PFSK-1 (cell line): ENCODE measurements at regions not wholly inside any gene's neighbourhood (a gene's known extent, or its start where the extent isn't known, plus 50 kb on each side); places are given as distances from the start of the nearest gene placed in this dataset.

ENCODE experiments used
- FOXP2 ChIP-seq: optimal IDR thresholded peaks from 2 replicates; pipeline ENCODE3; 2011; ENCODE audit warnings: borderline replicate concordance, control low read depth, inconsistent platforms; ENCODE audit not compliant: insufficient read depth; ENCODE audit errors: extremely low read length, extremely low read depth
- POLR2AphosphoS5 ChIP-seq: IDR thresholded peaks from 2 replicates; pipeline ENCODE4 v1.6.1; 2012; ENCODE audit warnings: low read depth, mild to moderate bottlenecking, control low read depth, low read length, moderate library complexity
- REST ChIP-seq, 2 experiments: IDR thresholded peaks; 2 replicates each; pipeline versions ENCODE4 v1.6.1 to v1.8.0; 2011 to 2012; ENCODE audit warnings: low read depth in 2 of 2, low read length in 2 of 2, control low read depth in 1 of 2, inconsistent platforms in 1 of 2, mild to moderate bottlenecking in 1 of 2, moderate library complexity in 1 of 2; ENCODE audit not compliant: insufficient read depth in 1 of 2
- SIN3A ChIP-seq: IDR thresholded peaks from 2 replicates; pipeline ENCODE4 v1.6.1; 2012; ENCODE audit warnings: mild to moderate bottlenecking, low read length, moderate library complexity, borderline replicate concordance; ENCODE audit not compliant: insufficient read depth
- TAF1 ChIP-seq: IDR thresholded peaks from 2 replicates; pipeline ENCODE4 v1.6.1; 2012; ENCODE audit warnings: low read length, control low read depth, borderline replicate concordance; ENCODE audit not compliant: insufficient read depth

GRCh38 chr12:28089338-28089737 lies 100.9 kb upstream of the CCDC91 start:
- no peak for TF ChIP-seq REST (IDR thresholded peaks at IDR 0.05; ENCODE audit: insufficient read depth in 1 of 2, low read depth in 2 of 2, low read length in 2 of 2)
- TF ChIP-seq SIN3A = no peak
- no peak for TF ChIP-seq POLR2AphosphoS5
- TF ChIP-seq FOXP2 = no peak
- no peak for TF ChIP-seq TAF1

- TF ChIP-seq REST (IDR thresholded peaks at IDR 0.05; ENCODE audit: insufficient read depth in 1 of 2, low read depth in 2 of 2, low read length in 2 of 2) (no peak), SIN3A (no peak), POLR2AphosphoS5 (no peak), FOXP2 (no peak), TAF1 (no peak)
These were observed 99.4 kb upstream of the CCDC91 start for GRCh38 chr12:28090835-28091234.

- no peak for TF ChIP-seq POLR2AphosphoS5
- no peak for TF ChIP-seq SIN3A
- TF ChIP-seq TAF1 = no peak
- TF ChIP-seq REST (IDR thresholded peaks at IDR 0.05; ENCODE audit: insufficient read depth in 1 of 2, low read depth in 2 of 2, low read length in 2 of 2) = no peak
These were observed 97.9 kb upstream of the CCDC91 start for GRCh38 chr12:28092396-28092795.

GRCh38 chr12:28096649-28097048 lies 93.6 kb upstream of the CCDC91 start:
- TF ChIP-seq FOXP2 (no peak), REST (IDR thresholded peaks at IDR 0.05; ENCODE audit: insufficient read depth in 1 of 2, low read depth in 2 of 2, low read length in 2 of 2) (no peak), POLR2AphosphoS5 (no peak), TAF1 (no peak)

GRCh38 chr12:28097221-28097620 lies 93.0 kb upstream of the CCDC91 start:
- TF ChIP-seq TAF1 (no peak), POLR2AphosphoS5 (no peak), SIN3A (no peak), FOXP2 (no peak), REST (IDR thresholded peaks at IDR 0.05; ENCODE audit: insufficient read depth in 1 of 2, low read depth in 2 of 2, low read length in 2 of 2) (no peak)
